B cell (primary cell): ENCODE measurements at regions not wholly inside any gene's neighbourhood (a gene's known extent, or its start where the extent isn't known, plus 50 kb on each side); places are given as distances from the start of the nearest gene placed in this dataset.

Experiments
- ATAC-seq: fragments of 200-7000 bp; cut with Tn5 transposase; one replicate; pipeline ENCODE4 v1.10.0; 2021; ENCODE audit warnings: low read depth, mild to moderate bottlenecking, moderate number of reproducible peaks, moderate library complexity
- CTCF ChIA-PET: fragments of 350-600 bp; sonication (Branson Sonifier 250); formaldehyde crosslinking; loops from one replicate; lab custom pipeline; 2021; ENCODE audit warnings: antibody characterized with exemption, inconsistent platforms; lab: Charles Lee
- POLR2A ChIA-PET: fragments of 350-600 bp; sonication (Branson Sonifier 250); formaldehyde crosslinking; loops from one replicate; lab custom pipeline; 2021; ENCODE audit warnings: antibody characterized with exemption; lab: Charles Lee
- DNase-seq: peaks from one replicate; pipeline ENCODE4 v3.0.0; 2013
- H2AFZ ChIP-seq: 2 replicates; pipeline ENCODE4 v1.6.1; 2012; ENCODE audit warnings: mild to moderate bottlenecking, low read depth, low read length; ENCODE audit not compliant: insufficient read depth, poor library complexity, severe bottlenecking
- H3K27ac ChIP-seq, 2 donors: 1 replicate in 1 of 2; 2 replicates in 1 of 2; pipeline ENCODE4 v1.5.1; 2012 to 2013; ENCODE audit warnings: low read length in 2 of 2, mild to moderate bottlenecking in 2 of 2, moderate library complexity in 1 of 2
- H3K27me3 ChIP-seq, 4 experiments: fragments of 200-600 bp in 1 of 4; sonication (generic) in 1 of 4; replicated peaks in 1 of 4; 1 replicate in 2 of 4; 2 replicates in 2 of 4; pipeline versions ENCODE4 v1.6.1 to v1.7.0; 2013 to 2016; ENCODE audit warnings: low read length in 3 of 4, mild to moderate bottlenecking in 2 of 4, mixed read lengths in 1 of 4, moderate library complexity in 1 of 4; ENCODE audit not compliant: insufficient read depth in 4 of 4, control insufficient read depth in 3 of 4; ENCODE audit errors: control extremely low read depth in 1 of 4
- H3K36me3 ChIP-seq, 2 experiments: replicated peaks in 1 of 2; 1 replicate in 1 of 2; 2 replicates in 1 of 2; pipeline versions ENCODE4 v1.6.1 to v1.7.1; 2013; ENCODE audit warnings: low read length in 1 of 2; ENCODE audit not compliant: insufficient read depth in 2 of 2, control insufficient read depth in 1 of 2; ENCODE audit errors: control extremely low read depth in 1 of 2, extremely low read depth in 1 of 2
- H3K4me1 ChIP-seq, 2 donors: fragments of 200-600 bp in 1 of 2; sonication (generic) in 1 of 2; 1 replicate in 1 of 2; 2 replicates in 1 of 2; pipeline versions ENCODE4 v1.5.1 to v1.6.1; 2013 to 2017; ENCODE audit warnings: low read length in 2 of 2; ENCODE audit not compliant: control insufficient read depth in 2 of 2, insufficient read depth in 2 of 2
- H3K4me2 ChIP-seq: replicated peaks from 2 replicates; pipeline ENCODE3; 2012; ENCODE audit warnings: mild to moderate bottlenecking, low read depth, low read length; ENCODE audit not compliant: poor library complexity, severe bottlenecking
- H3K4me3 ChIP-seq, 5 experiments: fragments of 200-600 bp in 1 of 5; sonication (generic) in 1 of 5; 1 replicate in 3 of 5; 2 replicates in 2 of 5; pipeline versions ENCODE4 v1.5.1 to v1.7.0; 2011 to 2016; ENCODE audit warnings: low read length in 4 of 5, mild to moderate bottlenecking in 4 of 5, low read depth in 2 of 5, control low read depth in 1 of 5, moderate library complexity in 1 of 5; ENCODE audit not compliant: insufficient read depth in 1 of 5; ENCODE audit errors: control extremely low read depth in 1 of 5, extremely low read depth in 1 of 5
- H3K79me2 ChIP-seq: fragments of 200-600 bp; sonication (generic); one replicate; pipeline ENCODE4 v1.6.0; 2016; ENCODE audit warnings: low read length; ENCODE audit not compliant: control insufficient read depth, insufficient read depth
- H3K9ac ChIP-seq: fragments of 200-600 bp; sonication (generic); 2 replicates; pipeline ENCODE4 v1.6.1; 2017; ENCODE audit warnings: mild to moderate bottlenecking, low read length, moderate library complexity
- H3K9me3 ChIP-seq, 3 donors: one replicate each; pipeline versions ENCODE4 v1.6.1 to v1.7.1; 2013; ENCODE audit warnings: low read length in 2 of 3; ENCODE audit not compliant: control insufficient read depth in 2 of 3, insufficient read depth in 1 of 3; ENCODE audit errors: control extremely low read depth in 1 of 3
- H4K20me1 ChIP-seq: 2 replicates; pipeline ENCODE4 v1.6.0; 2012; ENCODE audit warnings: mild to moderate bottlenecking, low read length; ENCODE audit not compliant: insufficient read depth, control insufficient read depth, poor library complexity, severe bottlenecking
- H3K27ac Mint-ChIP-seq: one replicate; pipeline ENCODE4 v1.8.0; 2021; ENCODE audit warnings: mixed read lengths
- H3K27me3 Mint-ChIP-seq: one replicate; pipeline ENCODE4 v1.8.0; 2021; ENCODE audit warnings: mixed read lengths
- H3K4me1 Mint-ChIP-seq: one replicate; pipeline ENCODE4 v1.8.0; 2021; ENCODE audit warnings: mixed read lengths
- H3K4me3 Mint-ChIP-seq: one replicate; pipeline ENCODE4 v1.8.0; 2021; ENCODE audit warnings: mixed read lengths
- H3K9me3 Mint-ChIP-seq: one replicate; pipeline ENCODE4 v1.8.0; 2022; ENCODE audit warnings: mixed read lengths; ENCODE audit not compliant: insufficient read depth
- CTCF ChIP-seq: fragments of 200-600 bp; IDR thresholded peaks from one replicate; pipeline ENCODE4 v1.8.0; 2022; ENCODE audit warnings: antibody characterized with exemption, mild to moderate bottlenecking
- EZH2 ChIP-seq: IDR thresholded peaks from 2 replicates; pipeline ENCODE4 v1.6.1; 2012; ENCODE audit warnings: borderline replicate concordance, low read depth, mild to moderate bottlenecking, moderate library complexity, low read length; ENCODE audit not compliant: insufficient read depth, poor library complexity, severe bottlenecking
- WGBS: methylation state at CpG from one replicate; pipeline ENCODE4 v1.1.5; 2013; ENCODE audit warnings: missing lambda C conversion rate; ENCODE audit not compliant: insufficient coverage; 5-methylcytosine and 5-hydroxymethylcytosine counted together
- intact Hi-C: fragments of 100-400 bp; cut with micrococcal nuclease; formaldehyde crosslinking; loops from one replicate; pipeline ENCODE4 v1.10.0; 2022

GRCh38 chr21:38909109-38909508 lies 103.4 kb downstream of the ETS2 start:
- H3K9ac ChIP-seq: no peak overlapping the region
- H3K4me2 ChIP-seq: no peak overlapping the region
- H3K27ac ChIP-seq: no peak overlapping the region
- no peaks in the 10 kb centered on the region for H3K4me1 ChIP-seq
- no peaks in the 10 kb centered on the region for H4K20me1 ChIP-seq
- ChIA-PET POLR2A (no interaction called here), CTCF (no interaction called here)
- intact Hi-C loops: no loop called here
- Mint-ChIP-seq H3K4me3 (no peak overlapping the region), H3K4me1 (no peaks in the 10 kb centered on the region), H3K9me3 (no peaks in the 10 kb centered on the region), H3K27me3 (peaks cover 9% of the 10 kb centered on the region), H3K27ac (no peak overlapping the region)
- no peak overlapping the region for H2AFZ ChIP-seq
- no peak for ATAC-seq
- WGBS: 98% methylated on average over 8 of the region's 8 CpGs
- no peaks in the 10 kb centered on the region for H3K27me3 ChIP-seq
- TF ChIP-seq CTCF: no peak
- TF ChIP-seq EZH2: no peak
- H3K4me3 ChIP-seq: no peak overlapping the region
- DNase-seq: no peak
- H3K36me3 ChIP-seq: no peaks in the 10 kb centered on the region
- H3K9me3 ChIP-seq: peaks cover 0 to 9% (median 0%) of the 10 kb centered on the region in 3 donors
- no peaks in the 10 kb centered on the region for H3K79me2 ChIP-seq

DNA sequence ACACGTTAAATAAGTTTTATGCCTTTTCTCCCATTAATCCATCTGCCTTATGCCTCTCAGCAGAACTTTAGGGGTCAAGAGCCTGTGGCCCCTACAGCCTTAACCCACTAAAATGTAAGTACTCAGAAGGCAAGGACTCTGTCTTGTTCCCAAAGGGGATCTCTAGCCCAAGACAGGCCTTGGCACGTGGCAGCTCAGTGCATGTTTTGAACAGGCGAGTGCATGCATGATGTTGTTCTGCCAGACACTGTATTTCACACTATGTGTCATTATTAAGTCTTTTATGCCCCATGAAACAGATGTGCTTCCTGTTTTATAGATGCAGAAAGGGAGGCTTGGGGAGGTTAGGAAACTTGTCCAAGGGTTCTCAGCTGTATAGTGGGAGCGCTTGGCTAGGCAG lies 102.8 kb downstream of the ETS2 start:
- Histone ChIP-seq H3K9ac (no peak overlapping the region), H2AFZ (no peak overlapping the region), H3K27me3 (no peaks in the 10 kb centered on the region), H3K4me2 (no peak overlapping the region), H3K36me3 (no peaks in the 10 kb centered on the region), H3K79me2 (no peaks in the 10 kb centered on the region), H3K27ac (no peak overlapping the region), H3K4me1 (no peaks in the 10 kb centered on the region), H4K20me1 (no peaks in the 10 kb centered on the region), H3K4me3 (no peak overlapping the region), H3K9me3 (peaks cover 0 to 9% (median 0%) of the 10 kb centered on the region in 3 donors)
- Mint-ChIP-seq H3K27me3 (peaks cover 9% of the 10 kb centered on the region), H3K4me1 (no peaks in the 10 kb centered on the region), H3K9me3 (no peaks in the 10 kb centered on the region), H3K27ac (no peak overlapping the region), H3K4me3 (no peak overlapping the region)
- POLR2A ChIA-PET: no interaction called here
- CTCF ChIA-PET: no interaction called here
- 83% methylated on average over 1 of the region's 4 CpGs for WGBS
- DNase-seq (no peak), ATAC-seq (no peak)
- intact Hi-C loops: no loop called here
- no peak for TF ChIP-seq EZH2
- no peak for TF ChIP-seq CTCF
